ENCODE measurements at regions not wholly inside any gene's neighbourhood (a gene's known extent, or its start where the extent isn't known, plus 50 kb on each side); places are given as distances from the start of the nearest gene placed in this dataset.
A peak's percentile ranks its signal among the peaks of the same experiment; 100 is the strongest.

DNA sequence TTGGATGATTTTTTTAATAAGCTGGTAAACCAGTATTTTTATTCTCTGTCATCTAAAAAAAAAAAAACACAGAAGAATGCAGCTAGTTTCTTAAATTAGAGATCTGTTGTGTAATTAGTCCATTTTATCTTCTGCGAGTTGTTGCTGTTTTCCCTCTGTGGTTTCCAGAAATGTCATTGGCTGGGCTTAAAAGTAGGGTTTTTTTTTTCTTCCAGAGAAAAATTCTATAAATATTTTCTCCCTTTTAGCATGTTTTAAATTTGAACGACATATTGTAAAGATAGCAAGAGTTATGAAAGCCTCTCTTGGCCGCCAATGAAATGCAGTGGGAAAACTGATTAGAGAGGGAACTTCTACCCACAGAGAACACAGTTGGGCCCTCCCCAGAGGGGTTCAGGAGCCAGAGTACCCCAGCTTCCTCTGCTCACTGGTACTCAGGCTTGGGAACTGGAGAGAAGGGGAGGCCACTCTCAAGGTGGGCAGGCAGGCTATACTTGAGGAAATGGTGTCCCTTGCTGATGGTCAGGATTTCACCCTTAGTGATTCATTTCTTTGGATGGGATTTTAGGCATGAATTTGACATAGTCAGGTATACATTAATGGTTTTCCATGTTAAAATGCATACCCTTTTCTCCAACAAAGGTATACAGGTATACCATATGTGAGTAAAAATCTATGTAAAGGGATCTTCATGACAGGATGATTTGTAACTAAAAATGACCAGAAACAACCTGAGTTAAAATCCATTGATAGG is 166.1 kb downstream of the BCOR start:
- FAIRE-seq, result no peak
- H3K4me1 ChIP-seq (replicated peaks in 1 of 2; ENCODE audit: control insufficient read depth in 2 of 2, insufficient read depth in 2 of 2, low read length in 2 of 2), result peaks cover 0 to 5% of the 10 kb centered on the region in 2 experiments; a peak in 2 of 5 replicates
- ChIA-PET POLR2A (interaction anchor here (0.6 kb wide), 1 partner anchor 1158 kb away, joined by 3 read pairs; no protein-coding TSS in a partner anchor), CTCF (ENCODE audit: low intra/inter-chr PET ratio) (no interaction called here)
- in situ Hi-C loops (cut with MboI), result no loop called here
- H3K9me1 ChIP-seq (ENCODE audit: control insufficient read depth, insufficient read depth, low read length), result no peaks in the 10 kb centered on the region
- no peak overlapping the region for H3K4me2 ChIP-seq (ENCODE audit: insufficient read depth, low read length)
- H4K20me1 ChIP-seq (replicated peaks; ENCODE audit: control insufficient read depth, insufficient read depth, low read length), result no peaks in the 10 kb centered on the region
- intact Hi-C loops (cut with micrococcal nuclease), result no loop called here
- no peak overlapping the region for H2AFZ ChIP-seq (ENCODE audit: low read depth, low read length)
- no peak overlapping the region for H3K4me3 ChIP-seq
- H3K79me2 ChIP-seq (ENCODE audit: control insufficient read depth, insufficient read depth, low read length), result no peaks in the 10 kb centered on the region
- no peak overlapping the region for H3K27ac ChIP-seq (ENCODE audit: extremely low read depth, low read depth, low read length)
- BruUV-seq (replicated peaks), result no TSS peak
- no peaks in the 10 kb centered on the region for H3K9me3 ChIP-seq (replicated peaks; ENCODE audit: control insufficient read depth, insufficient read depth, low read depth, low read length)
- TF ChIP-seq, protein P1, sequence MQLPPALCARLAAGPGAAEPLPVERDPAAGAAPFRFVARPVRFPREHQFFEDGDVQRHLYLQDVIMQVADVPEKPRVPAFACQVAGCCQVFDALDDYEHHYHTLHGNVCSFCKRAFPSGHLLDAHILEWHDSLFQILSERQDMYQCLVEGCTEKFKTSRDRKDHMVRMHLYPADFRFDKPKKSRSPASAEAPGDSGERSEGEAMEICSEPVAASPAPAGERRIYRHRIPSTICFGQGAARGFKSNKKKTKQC (CRISPR knock-in tag; IDR thresholded peaks at IDR 0.05), result no peak
- TF ChIP-seq ZNF79 (CRISPR knock-in tag; IDR thresholded peaks at IDR 0.05; ENCODE audit: low read depth) (peak; percentile 99), ZNF586 (CRISPR knock-in tag; conservative IDR thresholded peaks at IDR 0.05) (no peak), RBM25 (IDR thresholded peaks at IDR 0.05; ENCODE audit: low read depth, low read length, severe bottlenecking) (peak; percentile 79), MAFK (IDR thresholded peaks at IDR 0.05; ENCODE audit: low read length) (no peak), PTRF (tag; IDR thresholded peaks at IDR 0.05) (no peak)
- TF ChIP-seq, protein P2, sequence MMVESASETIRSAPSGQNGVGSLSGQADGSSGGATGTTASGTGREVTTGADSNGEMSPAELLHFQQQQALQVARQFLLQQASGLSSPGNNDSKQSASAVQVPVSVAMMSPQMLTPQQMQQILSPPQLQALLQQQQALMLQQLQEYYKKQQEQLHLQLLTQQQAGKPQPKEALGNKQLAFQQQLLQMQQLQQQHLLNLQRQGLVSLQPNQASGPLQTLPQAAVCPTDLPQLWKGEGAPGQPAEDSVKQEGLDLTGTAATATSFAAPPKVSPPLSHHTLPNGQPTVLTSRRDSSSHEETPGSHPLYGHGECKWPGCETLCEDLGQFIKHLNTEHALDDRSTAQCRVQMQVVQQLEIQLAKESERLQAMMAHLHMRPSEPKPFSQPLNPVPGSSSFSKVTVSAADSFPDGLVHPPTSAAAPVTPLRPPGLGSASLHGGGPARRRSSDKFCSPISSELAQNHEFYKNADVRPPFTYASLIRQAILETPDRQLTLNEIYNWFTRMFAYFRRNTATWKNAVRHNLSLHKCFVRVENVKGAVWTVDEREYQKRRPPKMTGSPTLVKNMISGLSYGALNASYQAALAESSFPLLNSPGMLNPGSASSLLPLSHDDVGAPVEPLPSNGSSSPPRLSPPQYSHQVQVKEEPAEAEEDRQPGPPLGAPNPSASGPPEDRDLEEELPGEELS (CRISPR knock-in tag; IDR thresholded peaks at IDR 0.05; ENCODE audit: borderline replicate concordance), result no peak
- no peak for ATAC-seq
- DNase-seq (ENCODE audit: extremely low read depth in 1 of 4, low spot score in 3 of 4), result no peak
- no peaks in the 10 kb centered on the region; a peak in 1 of 5 replicates for H3K27me3 ChIP-seq (ENCODE audit: control insufficient read depth in 2 of 2, insufficient read depth in 2 of 2, low read length in 2 of 2)
- WGBS (ENCODE audit: insufficient coverage, low coverage, missing lambda C conversion rate), result 31% methylated on average over 3 of the region's 3 CpGs
- H3K36me3 ChIP-seq (ENCODE audit: control insufficient read depth, insufficient read depth, low read length), result no peaks in the 10 kb centered on the region
- no peak overlapping the region for H3K9ac ChIP-seq (ENCODE audit: insufficient read depth in 1 of 2, low read depth in 2 of 2, low read length in 2 of 2)
